Stimulated activated memory B cell treated with anti-CD40 and anti-IgM and Interleukin-4, amounts not matched to agents 10 μg/mL and 1 μg/mL and 100 μg/mL, for 72 hours (primary cell): ENCODE measurements at regions not wholly inside any gene's neighbourhood (a gene's known extent, or its start where the extent isn't known, plus 50 kb on each side); places are given as distances from the start of the nearest gene placed in this dataset.

ENCODE experiments used
- ATAC-seq: fragments of 150-1000 bp; cut with Tn5 transposase; 2 replicates; pipeline ENCODE4 v1.10.0; 2021
- H3K27ac Mint-ChIP-seq: one replicate; pipeline ENCODE4 v1.8.0; 2022; ENCODE audit warnings: mild to moderate bottlenecking, mixed read lengths
- H3K27me3 Mint-ChIP-seq: one replicate; pipeline ENCODE4 v1.8.0; 2022; ENCODE audit warnings: mixed read lengths
- H3K36me3 Mint-ChIP-seq: one replicate; pipeline ENCODE4 v1.8.0; 2022; ENCODE audit warnings: mixed read lengths
- H3K4me1 Mint-ChIP-seq: one replicate; pipeline ENCODE4 v1.8.0; 2022; ENCODE audit warnings: mixed read lengths
- H3K4me3 Mint-ChIP-seq: one replicate; pipeline ENCODE4 v1.8.0; 2022; ENCODE audit warnings: mild to moderate bottlenecking, moderate library complexity, mixed read lengths
- H3K9me3 Mint-ChIP-seq: one replicate; pipeline ENCODE4 v1.8.0; 2022; ENCODE audit warnings: mixed read lengths

DNA sequence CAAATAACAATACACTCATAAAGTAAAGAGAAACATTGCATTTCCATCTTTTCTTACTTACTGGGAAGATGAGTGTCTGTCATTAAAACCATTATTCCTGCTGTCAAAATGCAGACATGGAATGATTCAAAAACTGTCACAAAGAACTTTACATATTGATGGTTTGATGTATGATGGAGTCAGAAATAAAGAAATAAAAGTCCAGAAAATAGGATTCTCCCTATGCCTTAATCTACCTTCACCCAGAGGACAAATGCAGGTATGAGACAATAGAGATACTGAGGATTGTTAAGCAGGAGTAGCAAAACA, 656.1 kb downstream of the TBC1D4 start:
- H3K27ac Mint-ChIP-seq = no peak overlapping the region
- no peaks in the 10 kb centered on the region for H3K36me3 Mint-ChIP-seq
- H3K9me3 Mint-ChIP-seq = no peaks in the 10 kb centered on the region
- no peaks in the 10 kb centered on the region for H3K27me3 Mint-ChIP-seq
- no peak overlapping the region for H3K4me3 Mint-ChIP-seq
- ATAC-seq = no peak
- H3K4me1 Mint-ChIP-seq = no peaks in the 10 kb centered on the region

GRCh38 chr13:74825152-74825937, 656.6 kb downstream of the TBC1D4 start:
- Mint-ChIP-seq H3K36me3 (no peaks in the 10 kb centered on the region), H3K27ac (no peak overlapping the region), H3K27me3 (no peaks in the 10 kb centered on the region), H3K4me3 (no peak overlapping the region), H3K4me1 (no peaks in the 10 kb centered on the region), H3K9me3 (no peaks in the 10 kb centered on the region)
- ATAC-seq = no peak

DNA sequence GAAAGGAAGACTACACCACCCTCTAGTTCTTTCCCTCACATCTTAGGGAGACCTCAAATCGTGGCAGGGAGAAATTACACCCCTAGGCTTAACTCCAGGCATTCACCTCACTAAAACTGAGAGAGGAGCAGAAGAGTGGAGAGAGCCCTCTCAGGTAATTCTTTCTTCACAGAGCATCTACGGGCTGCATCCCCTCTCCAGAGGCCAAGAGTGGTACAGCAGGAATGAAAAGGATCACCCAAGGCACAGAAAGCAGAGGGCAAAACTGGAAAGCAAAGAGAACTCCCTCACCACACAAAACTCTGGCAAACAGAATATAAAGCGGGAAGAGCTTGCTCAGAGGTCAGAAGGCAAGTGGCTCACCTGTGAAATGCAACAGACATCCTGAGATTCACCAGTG, 661.2 kb downstream of the TBC1D4 start:
- no peak overlapping the region for H3K27ac Mint-ChIP-seq
- no peak for ATAC-seq
- H3K9me3 Mint-ChIP-seq = no peaks in the 10 kb centered on the region
- H3K27me3 Mint-ChIP-seq = no peaks in the 10 kb centered on the region
- H3K4me3 Mint-ChIP-seq = no peak overlapping the region
- no peaks in the 10 kb centered on the region for H3K4me1 Mint-ChIP-seq
- H3K36me3 Mint-ChIP-seq = no peaks in the 10 kb centered on the region

DNA sequence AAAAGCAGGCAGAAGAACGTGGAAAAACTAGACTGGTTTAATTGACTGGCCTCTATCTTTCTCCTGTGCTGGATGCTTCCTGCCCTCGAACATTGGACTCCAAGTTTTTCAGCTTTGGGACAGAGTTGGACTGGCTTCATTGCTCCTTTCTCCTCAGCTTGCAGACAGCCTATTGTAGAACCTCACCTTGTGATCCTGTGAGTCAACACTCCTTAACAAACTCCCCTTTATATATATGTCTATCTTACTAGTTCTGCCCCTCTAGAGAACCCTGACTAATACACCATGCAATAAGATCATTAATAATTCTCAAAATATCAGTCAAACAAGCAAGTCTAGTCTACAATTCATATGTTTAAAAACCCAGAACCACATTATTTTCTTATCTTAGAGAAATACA, 662.4 kb downstream of the TBC1D4 start:
- Mint-ChIP-seq H3K27ac (no peak overlapping the region), H3K4me1 (no peaks in the 10 kb centered on the region), H3K36me3 (no peaks in the 10 kb centered on the region), H3K27me3 (no peaks in the 10 kb centered on the region), H3K4me3 (no peak overlapping the region), H3K9me3 (no peaks in the 10 kb centered on the region)
- no peak for ATAC-seq

DNA sequence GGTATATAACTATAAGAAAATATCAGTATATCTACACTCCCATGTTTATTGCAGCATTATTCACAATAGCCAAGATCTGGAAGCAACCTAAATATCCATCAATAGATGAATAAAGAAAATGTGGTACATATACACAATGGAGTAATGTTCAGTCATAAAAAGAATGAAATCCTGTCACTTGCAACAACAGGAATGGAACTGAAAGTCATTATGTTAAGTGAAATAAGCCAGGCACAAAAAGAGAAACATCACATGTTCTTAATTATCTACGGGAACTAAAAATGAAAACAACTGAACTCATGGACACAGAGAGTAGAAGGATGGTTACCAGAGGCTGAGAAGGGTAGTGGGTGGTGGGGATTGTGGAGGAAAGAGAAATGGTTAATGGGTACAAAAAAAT, 665.2 kb downstream of the TBC1D4 start:
- Mint-ChIP-seq H3K9me3 (peaks cover 3% of the 10 kb centered on the region), H3K27ac (no peak overlapping the region), H3K4me3 (no peak overlapping the region), H3K36me3 (no peaks in the 10 kb centered on the region), H3K27me3 (no peaks in the 10 kb centered on the region), H3K4me1 (no peaks in the 10 kb centered on the region)
- ATAC-seq = no peak

DNA sequence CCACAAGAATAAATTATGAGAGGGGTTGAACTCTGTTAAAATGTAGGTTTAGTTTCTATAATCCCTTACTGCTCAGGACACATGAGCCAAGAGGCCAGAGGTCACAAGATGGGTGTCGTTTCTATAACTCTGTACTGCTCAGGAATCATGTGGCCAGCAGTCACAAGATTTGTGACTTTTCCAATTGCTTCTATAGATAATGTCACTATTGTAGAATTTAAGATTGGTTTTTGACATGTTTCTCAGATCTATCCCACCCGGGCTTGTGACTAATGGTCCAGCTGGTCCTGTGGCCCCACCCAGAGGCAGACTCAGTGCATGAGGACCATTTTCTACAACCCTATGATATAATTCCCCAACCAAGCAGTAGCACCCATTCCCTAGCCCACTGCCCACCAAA, 662.0 kb upstream of the KLF12 start:
- Mint-ChIP-seq H3K27me3 (peaks cover 24% of the 10 kb centered on the region), H3K4me3 (no peak overlapping the region), H3K27ac (no peak overlapping the region), H3K36me3 (no peaks in the 10 kb centered on the region), H3K4me1 (no peaks in the 10 kb centered on the region), H3K9me3 (peaks cover 6% of the 10 kb centered on the region)
- no peak for ATAC-seq

GRCh38 chr13:74795526-74795925, 661.3 kb upstream of the KLF12 start:
- Mint-ChIP-seq H3K9me3 (peaks cover 6% of the 10 kb centered on the region), H3K4me3 (no peak overlapping the region)

DNA sequence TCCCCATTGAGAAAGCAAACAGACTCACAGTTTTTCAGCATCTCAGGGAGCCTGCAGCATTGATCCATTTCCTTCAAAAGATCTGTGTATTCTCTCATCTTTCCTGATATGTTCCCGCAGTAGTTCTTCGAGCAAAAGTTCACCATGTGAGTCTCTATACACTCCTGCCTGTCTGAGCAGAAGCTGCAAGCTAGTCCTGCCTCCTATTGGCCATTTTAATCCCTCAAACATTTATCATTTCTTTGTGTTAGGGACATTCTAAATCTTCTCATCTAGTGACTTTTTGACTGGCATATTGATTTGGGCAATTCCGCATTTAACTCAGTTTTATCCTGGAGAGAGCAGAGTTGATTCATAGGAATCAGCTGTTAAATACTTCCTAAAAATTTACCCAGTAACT, 660.4 kb upstream of the KLF12 start:
- H3K4me3 Mint-ChIP-seq = no peak overlapping the region
- peaks cover 24% of the 10 kb centered on the region for H3K27me3 Mint-ChIP-seq
- H3K4me1 Mint-ChIP-seq = no peaks in the 10 kb centered on the region
- peaks cover 6% of the 10 kb centered on the region for H3K9me3 Mint-ChIP-seq
- ATAC-seq = no peak
- H3K36me3 Mint-ChIP-seq = no peaks in the 10 kb centered on the region
- H3K27ac Mint-ChIP-seq = no peak overlapping the region

More at GRCh38 chr13:74795526-74795925, 661.3 kb upstream of the KLF12 start:
- Mint-ChIP-seq H3K4me1 (no peaks in the 10 kb centered on the region), H3K27ac (no peak overlapping the region), H3K36me3 (no peaks in the 10 kb centered on the region), H3K27me3 (peaks cover 24% of the 10 kb centered on the region)
- ATAC-seq = no peak

DNA sequence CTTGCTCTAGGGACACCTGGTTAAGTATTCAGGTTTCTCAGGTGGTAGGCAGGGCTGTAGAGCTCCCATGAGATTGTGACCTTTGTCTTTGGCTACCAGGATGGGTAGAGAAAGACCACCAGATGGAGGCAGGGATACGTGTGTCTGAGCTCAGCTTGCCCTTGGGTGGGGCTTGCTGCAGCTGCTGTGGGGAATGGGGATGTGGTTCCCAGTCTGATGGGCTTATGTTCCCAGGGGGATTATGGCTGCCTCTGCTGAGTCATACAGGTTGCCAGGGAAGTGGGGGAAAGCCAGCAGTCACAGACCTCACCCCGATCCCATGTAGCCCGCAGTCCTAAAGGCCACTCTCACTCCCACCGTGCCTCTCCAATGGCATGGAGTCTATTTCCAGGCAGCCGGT, 659.9 kb upstream of the KLF12 start:
- Mint-ChIP-seq H3K4me3 (no peak overlapping the region), H3K9me3 (peaks cover 6% of the 10 kb centered on the region), H3K27ac (no peak overlapping the region), H3K36me3 (no peaks in the 10 kb centered on the region), H3K27me3 (peaks cover 24% of the 10 kb centered on the region), H3K4me1 (no peaks in the 10 kb centered on the region)
- no peak for ATAC-seq

DNA sequence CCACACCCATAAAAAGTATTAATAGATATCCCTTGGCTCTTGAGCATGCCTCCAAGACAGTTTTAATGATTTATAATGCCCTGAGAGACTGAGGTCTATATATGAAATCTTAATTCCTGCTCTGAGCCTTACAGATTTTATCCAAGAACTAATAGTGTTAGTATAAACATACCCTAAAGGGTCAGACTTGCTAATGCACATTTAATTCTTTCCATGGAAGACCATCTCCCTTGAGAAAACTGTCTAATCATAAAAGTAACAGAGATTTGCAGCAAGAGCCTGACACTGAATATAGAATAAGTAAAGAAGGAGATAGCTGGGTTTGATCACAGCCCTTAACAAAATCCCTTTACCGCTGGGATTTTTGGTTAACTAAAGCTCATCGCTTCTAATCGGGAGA, 650.8 kb upstream of the KLF12 start:
- Mint-ChIP-seq H3K36me3 (no peaks in the 10 kb centered on the region), H3K9me3 (no peaks in the 10 kb centered on the region), H3K27me3 (no peaks in the 10 kb centered on the region), H3K4me3 (no peak overlapping the region), H3K27ac (no peak overlapping the region), H3K4me1 (no peaks in the 10 kb centered on the region)
- ATAC-seq = no peak

DNA sequence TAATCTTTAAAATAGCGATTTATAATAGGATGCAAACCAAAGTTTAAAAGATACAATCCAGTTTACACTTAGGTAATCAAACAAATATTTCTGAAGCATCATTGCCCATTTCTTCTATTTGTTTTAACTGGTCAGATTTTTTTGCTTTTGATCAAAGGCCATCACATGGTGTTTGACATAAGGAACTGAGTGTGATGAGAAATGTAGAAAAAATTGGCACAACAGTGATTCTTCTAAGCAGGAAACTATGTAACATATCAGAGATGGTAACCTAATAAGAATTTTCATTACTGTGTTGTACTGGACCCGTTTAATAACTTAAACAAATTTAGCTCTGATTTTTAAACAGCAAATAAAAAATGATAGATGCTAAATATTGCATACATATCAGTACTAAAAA, 644.7 kb upstream of the KLF12 start:
- Mint-ChIP-seq H3K4me1 (no peaks in the 10 kb centered on the region), H3K9me3 (no peaks in the 10 kb centered on the region), H3K27me3 (peaks cover 11% of the 10 kb centered on the region), H3K27ac (no peak overlapping the region), H3K4me3 (no peak overlapping the region), H3K36me3 (no peaks in the 10 kb centered on the region)
- ATAC-seq = no peak

DNA sequence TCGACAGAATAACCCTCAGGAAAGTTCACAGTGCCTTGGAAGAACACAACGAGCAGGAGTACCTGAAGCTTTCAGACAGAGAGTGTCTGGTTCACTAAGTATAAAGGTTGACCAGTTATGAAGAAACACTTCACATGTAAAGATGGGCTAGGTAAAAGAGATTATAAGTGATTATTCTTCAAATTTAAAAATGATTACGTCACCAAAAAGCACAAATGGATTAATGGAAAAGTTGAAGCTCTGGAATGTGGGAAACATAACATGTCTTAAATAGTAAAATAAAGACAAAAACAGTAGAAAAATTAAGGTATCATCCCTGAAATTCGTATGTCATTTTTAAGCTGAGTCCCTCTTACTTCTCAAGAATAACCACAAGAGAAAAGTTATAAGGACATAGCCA, 643.9 kb upstream of the KLF12 start:
- no peak overlapping the region for H3K4me3 Mint-ChIP-seq
- H3K9me3 Mint-ChIP-seq = no peaks in the 10 kb centered on the region
- no peaks in the 10 kb centered on the region for H3K4me1 Mint-ChIP-seq
- no peak for ATAC-seq
- peaks cover 11% of the 10 kb centered on the region for H3K27me3 Mint-ChIP-seq
- H3K36me3 Mint-ChIP-seq = no peaks in the 10 kb centered on the region
- no peak overlapping the region for H3K27ac Mint-ChIP-seq

DNA sequence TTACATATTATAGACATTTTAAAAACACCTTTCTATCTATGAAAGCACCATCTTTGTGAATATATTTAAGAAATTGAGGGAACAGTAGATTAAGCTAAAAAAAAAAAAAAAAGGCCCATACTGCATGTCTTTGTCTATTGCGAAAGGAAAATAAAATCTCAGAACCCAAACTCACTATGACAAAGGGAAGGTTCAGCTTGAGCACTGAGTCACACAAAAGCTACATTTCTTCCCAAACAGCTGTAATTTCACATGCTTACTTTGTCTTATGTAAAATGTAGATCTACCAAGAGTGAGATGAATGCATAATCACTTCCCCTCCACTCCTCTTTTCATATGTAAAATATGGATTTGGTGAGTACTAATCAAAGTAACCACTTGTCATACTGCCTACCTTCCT, 640.1 kb upstream of the KLF12 start:
- Mint-ChIP-seq H3K27me3 (peaks cover 11% of the 10 kb centered on the region), H3K27ac (no peak overlapping the region), H3K36me3 (no peaks in the 10 kb centered on the region), H3K9me3 (no peaks in the 10 kb centered on the region), H3K4me3 (no peak overlapping the region), H3K4me1 (no peaks in the 10 kb centered on the region)
- no peak for ATAC-seq

GRCh38 chr13:74773248-74773647, 639.0 kb upstream of the KLF12 start:
- no peak for ATAC-seq
- no peaks in the 10 kb centered on the region for H3K9me3 Mint-ChIP-seq
- H3K27ac Mint-ChIP-seq = no peak overlapping the region
- peaks cover 11% of the 10 kb centered on the region for H3K27me3 Mint-ChIP-seq
- no peak overlapping the region for H3K4me3 Mint-ChIP-seq
- no peaks in the 10 kb centered on the region for H3K36me3 Mint-ChIP-seq
- no peaks in the 10 kb centered on the region for H3K4me1 Mint-ChIP-seq

GRCh38 chr13:74771964-74772363, 637.8 kb upstream of the KLF12 start:
- Mint-ChIP-seq H3K27ac (no peak overlapping the region), H3K36me3 (no peaks in the 10 kb centered on the region), H3K4me1 (no peaks in the 10 kb centered on the region), H3K9me3 (no peaks in the 10 kb centered on the region), H3K27me3 (peaks cover 11% of the 10 kb centered on the region), H3K4me3 (no peak overlapping the region)
- ATAC-seq = no peak

- H3K36me3 Mint-ChIP-seq = no peaks in the 10 kb centered on the region
- H3K4me3 Mint-ChIP-seq = no peak overlapping the region
- no peaks in the 10 kb centered on the region for H3K27me3 Mint-ChIP-seq
- H3K27ac Mint-ChIP-seq = no peak overlapping the region
- ATAC-seq = no peak
- H3K4me1 Mint-ChIP-seq = no peaks in the 10 kb centered on the region
- H3K9me3 Mint-ChIP-seq = no peaks in the 10 kb centered on the region
Observed at GRCh38 chr13:74770361-74770760, 636.2 kb upstream of the KLF12 start.

- Mint-ChIP-seq H3K27ac (no peak overlapping the region), H3K9me3 (no peaks in the 10 kb centered on the region), H3K27me3 (no peaks in the 10 kb centered on the region), H3K4me3 (no peak overlapping the region), H3K36me3 (no peaks in the 10 kb centered on the region), H3K4me1 (no peaks in the 10 kb centered on the region)
- no peak for ATAC-seq
Observed at GRCh38 chr13:74769333-74769732, 635.1 kb upstream of the KLF12 start.
